Mammary epithelial cell (primary cell): ENCODE measurements at regions not wholly inside any gene's neighbourhood (a gene's known extent, or its start where the extent isn't known, plus 50 kb on each side); places are given as distances from the start of the nearest gene placed in this dataset.

Experiments used
- CTCF ChIP-seq, 2 donors: IDR thresholded peaks in 1 of 2; conservative IDR thresholded peaks in 1 of 2; 2 replicates each; pipeline ENCODE4 v1.5.1; 2011 to 2012; ENCODE audit warnings: inconsistent platforms in 2 of 2, low read length in 2 of 2, mild to moderate bottlenecking in 2 of 2, control low read depth in 1 of 2, low read depth in 1 of 2; ENCODE audit not compliant: insufficient read depth in 1 of 2; ENCODE audit errors: extremely low read depth in 1 of 2
- EZH2 ChIP-seq: IDR thresholded peaks from 2 replicates; pipeline ENCODE4 v1.6.1; 2012; ENCODE audit warnings: low read length, inconsistent platforms, borderline replicate concordance

GRCh38 chr6:86331919-86332318, 605.4 kb upstream of the HTR1E start:
- TF ChIP-seq CTCF (conservative IDR thresholded peaks at IDR 0.05 in 1 of 2, IDR thresholded peaks at IDR 0.05 in 1 of 2; ENCODE audit: extremely low read depth in 1 of 2, insufficient read depth in 1 of 2, low read depth in 1 of 2, low read length in 2 of 2) (no peak), EZH2 (no peak)
